GM12875 (cell line): ENCODE measurements at regions not wholly inside any gene's neighbourhood (a gene's known extent, or its start where the extent isn't known, plus 50 kb on each side); places are given as distances from the start of the nearest gene placed in this dataset.

Experiments used
- H3K4me3 ChIP-seq: one replicate; pipeline ENCODE4 v1.5.1; 2011; ENCODE audit warnings: low read depth, low read length, control low read depth
- CTCF ChIP-seq: IDR thresholded peaks from 2 replicates; pipeline ENCODE4 v1.5.1; 2011; ENCODE audit warnings: low read depth, mild to moderate bottlenecking, control low read depth, inconsistent platforms, low read length, moderate library complexity, borderline replicate concordance; ENCODE audit not compliant: insufficient read depth

- H3K4me3 ChIP-seq: no peak overlapping the region
- TF ChIP-seq CTCF: no peak
Measured at GRCh38 chr2:234669001-234669400, 172.1 kb upstream of the ARL4C start.

- TF ChIP-seq CTCF: no peak
- H3K4me3 ChIP-seq: no peak overlapping the region
Measured at GRCh38 chr2:234666911-234667310, 170.0 kb upstream of the ARL4C start.

GRCh38 chr2:234665304-234665703, 168.4 kb upstream of the ARL4C start:
- no peak overlapping the region for H3K4me3 ChIP-seq
- no peak for TF ChIP-seq CTCF

GRCh38 chr2:234661849-234662248, 165.0 kb upstream of the ARL4C start:
- TF ChIP-seq CTCF: no peak

GRCh38 chr2:234661175-234661574, 164.3 kb upstream of the ARL4C start:
- TF ChIP-seq CTCF: no peak

More at GRCh38 chr2:234661849-234662248, 165.0 kb upstream of the ARL4C start:
- no peak overlapping the region for H3K4me3 ChIP-seq

GRCh38 chr2:234655706-234656105, 158.8 kb upstream of the ARL4C start:
- TF ChIP-seq CTCF: no peak
- no peak overlapping the region for H3K4me3 ChIP-seq

More at GRCh38 chr2:234661175-234661574, 164.3 kb upstream of the ARL4C start:
- H3K4me3 ChIP-seq: no peak overlapping the region

- TF ChIP-seq CTCF: no peak
- H3K4me3 ChIP-seq: no peak overlapping the region
Measured at GRCh38 chr2:234650911-234651310, 154.0 kb upstream of the ARL4C start.
